ENCODE measurements at regions not wholly inside any gene's neighbourhood (a gene's known extent, or its start where the extent isn't known, plus 50 kb on each side); places are given as distances from the start of the nearest gene placed in this dataset.

DNA sequence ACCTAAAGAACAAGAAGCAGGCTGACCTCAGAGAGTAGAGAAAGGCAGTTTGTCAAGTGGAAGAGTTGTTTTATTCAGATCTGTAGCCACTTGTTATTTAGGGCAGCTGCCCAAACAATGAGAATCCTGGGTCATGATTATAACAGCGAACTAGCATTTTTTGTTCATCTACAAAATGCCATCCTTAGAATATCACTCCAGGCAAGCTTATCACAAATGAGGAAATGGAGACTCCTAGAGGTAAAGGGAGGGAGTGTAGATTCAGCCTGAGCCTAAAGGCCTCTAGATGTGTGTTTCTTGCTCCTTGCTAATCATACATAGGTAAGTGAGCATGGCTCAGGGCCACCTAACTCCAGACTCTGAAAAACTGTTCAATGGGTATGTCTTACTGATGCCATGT lies 126.1 kb downstream of the HNMT start:
- no peaks in the 10 kb centered on the region for H3K4me1 ChIP-seq (ENCODE audit: control insufficient read depth, extremely low read depth, insufficient read depth, low read length)
- no peak overlapping the region for H3K9ac ChIP-seq (replicated peaks; ENCODE audit: extremely low read depth, insufficient read depth, low read length)
- H3K9me1 ChIP-seq (replicated peaks; ENCODE audit: control insufficient read depth, extremely low read depth, insufficient read depth, low read length): no peaks in the 10 kb centered on the region
- no TSS peak for BruUV-seq (replicated peaks)
- peak; percentile 76 for DNase-seq (ENCODE audit: low read depth, low spot score)
- H3K27ac ChIP-seq (ENCODE audit: insufficient read depth, low read depth, low read length): no peak overlapping the region
- H2AFZ ChIP-seq (ENCODE audit: low read depth, low read length): no peak overlapping the region
- TF ChIP-seq POLR2A (IDR thresholded peaks at IDR 0.05; ENCODE audit: low read depth, low read length) (no peak), CTCF (IDR thresholded peaks at IDR 0.05; ENCODE audit: extremely low read depth in 1 of 2, insufficient read depth in 1 of 2, low read depth in 1 of 2, low read length in 2 of 2) (peak; percentile 53 to 70)
- H3K79me2 ChIP-seq (ENCODE audit: control insufficient read depth, insufficient read depth, low read length): no peaks in the 10 kb centered on the region
- no peak overlapping the region for H3K4me3 ChIP-seq (replicated peaks in 1 of 3; ENCODE audit: insufficient read depth in 1 of 3, low read depth in 1 of 3, low read length in 3 of 3)
- dilution Hi-C loops (cut with MboI; ENCODE audit: extremely low pct_ligation_motif_present, low sequenced_read_pairs) (no loop called here), intact Hi-C loops (cut with micrococcal nuclease) (loop anchor here (1.0 to 5.0 kb wide), 6 partner anchors 143 to 737 kb away; no protein-coding TSS in a partner anchor)
- H3K27me3 ChIP-seq (ENCODE audit: control insufficient read depth in 2 of 2, insufficient read depth in 2 of 2, low read length in 2 of 2): no peaks in the 10 kb centered on the region
- no peaks in the 10 kb centered on the region for H3K36me3 ChIP-seq (ENCODE audit: control insufficient read depth in 2 of 2, extremely low read depth in 1 of 2, insufficient read depth in 2 of 2, low read length in 2 of 2)
- H4K20me1 ChIP-seq (replicated peaks; ENCODE audit: control insufficient read depth, extremely low read depth, insufficient read depth, low read length): no peaks in the 10 kb centered on the region
- H3K9me3 ChIP-seq (replicated peaks; ENCODE audit: control insufficient read depth, insufficient read depth, low read length): no peaks in the 10 kb centered on the region
- ChIA-PET POLR2A (no interaction called here), CTCF (interaction anchor here (0.6 to 4.6 kb wide), 34 partner anchors 8 to 737 kb away, joined by 3 to 103 read pairs (median 4); partner anchors contain the start of gene HNMT)
- FAIRE-seq: peak; percentile 48
- H3K4me2 ChIP-seq (ENCODE audit: insufficient read depth, low read length): no peak overlapping the region

- BruUV-seq (replicated peaks): no TSS peak
- POLR2A ChIA-PET: no interaction called here
- dilution Hi-C loops (cut with MboI; ENCODE audit: extremely low pct_ligation_motif_present, low sequenced_read_pairs) (no loop called here), intact Hi-C loops (cut with micrococcal nuclease) (loop anchor here (1.0 to 5.0 kb wide), 2 partner anchors 281 to 734 kb away; no protein-coding TSS in a partner anchor)
- no peak overlapping the region for H3K9ac ChIP-seq (replicated peaks; ENCODE audit: extremely low read depth, insufficient read depth, low read length)
- CTCF ChIA-PET: no interaction called here
- DNase-seq (ENCODE audit: low read depth, low spot score) (no peak), FAIRE-seq (no peak)
- no peak overlapping the region for H3K27ac ChIP-seq (ENCODE audit: insufficient read depth, low read depth, low read length)
- no peaks in the 10 kb centered on the region for H3K9me3 ChIP-seq (replicated peaks; ENCODE audit: control insufficient read depth, insufficient read depth, low read length)
- no peaks in the 10 kb centered on the region for H4K20me1 ChIP-seq (replicated peaks; ENCODE audit: control insufficient read depth, extremely low read depth, insufficient read depth, low read length)
- no peak overlapping the region for H3K4me2 ChIP-seq (ENCODE audit: insufficient read depth, low read length)
- H3K4me3 ChIP-seq (replicated peaks in 1 of 3; ENCODE audit: insufficient read depth in 1 of 3, low read depth in 1 of 3, low read length in 3 of 3): no peak overlapping the region
- no peak for TF ChIP-seq POLR2A (IDR thresholded peaks at IDR 0.05; ENCODE audit: low read depth, low read length)
- TF ChIP-seq CTCF (IDR thresholded peaks at IDR 0.05; ENCODE audit: extremely low read depth in 1 of 2, insufficient read depth in 1 of 2, low read depth in 1 of 2, low read length in 2 of 2): no peak
- no peak for TF ChIP-seq EZH2 (IDR thresholded peaks at IDR 0.05; ENCODE audit: borderline replicate concordance, low read depth, low read length, severe bottlenecking)
- TF ChIP-seq FOS (IDR thresholded peaks at IDR 0.05; ENCODE audit: borderline replicate concordance, insufficient read depth, low read length): no peak
- TF ChIP-seq MYC (IDR thresholded peaks at IDR 0.05; ENCODE audit: low read depth, low read length): no peak
- TF ChIP-seq, protein P1, sequence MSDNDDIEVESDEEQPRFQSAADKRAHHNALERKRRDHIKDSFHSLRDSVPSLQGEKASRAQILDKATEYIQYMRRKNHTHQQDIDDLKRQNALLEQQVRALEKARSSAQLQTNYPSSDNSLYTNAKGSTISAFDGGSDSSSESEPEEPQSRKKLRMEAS (IDR thresholded peaks at IDR 0.05; ENCODE audit: insufficient read depth, insufficient read length): no peak
- TF ChIP-seq POLR2AphosphoS5 (IDR thresholded peaks at IDR 0.05; ENCODE audit: insufficient read depth, low read depth, low read length): no peak
- TF ChIP-seq GATA2 (IDR thresholded peaks at IDR 0.05; ENCODE audit: insufficient read depth, insufficient read length, low read depth, low read length): no peak
- no peak for TF ChIP-seq JUN (IDR thresholded peaks at IDR 0.05; ENCODE audit: borderline replicate concordance, insufficient read depth, insufficient read length, low read depth)
- H2AFZ ChIP-seq (ENCODE audit: low read depth, low read length): no peak overlapping the region
- H3K4me1 ChIP-seq (ENCODE audit: control insufficient read depth, extremely low read depth, insufficient read depth, low read length): no peaks in the 10 kb centered on the region
- no peaks in the 10 kb centered on the region for H3K27me3 ChIP-seq (ENCODE audit: control insufficient read depth in 2 of 2, insufficient read depth in 2 of 2, low read length in 2 of 2)
- H3K36me3 ChIP-seq (ENCODE audit: control insufficient read depth in 2 of 2, extremely low read depth in 1 of 2, insufficient read depth in 2 of 2, low read length in 2 of 2): no peaks in the 10 kb centered on the region
- H3K9me1 ChIP-seq (replicated peaks; ENCODE audit: control insufficient read depth, extremely low read depth, insufficient read depth, low read length): no peaks in the 10 kb centered on the region
- no peaks in the 10 kb centered on the region for H3K79me2 ChIP-seq (ENCODE audit: control insufficient read depth, insufficient read depth, low read length)
These were observed 129.2 kb downstream of the HNMT start for GRCh38 chr2:138093455-138093854.

Measured in endothelial cell of umbilical vein (primary cell).